IMR-90 (cell line): ENCODE measurements at regions not wholly inside any gene's neighbourhood (a gene's known extent, or its start where the extent isn't known, plus 50 kb on each side); places are given as distances from the start of the nearest gene placed in this dataset.

ENCODE experiments used
- ATAC-seq: fragments of 200-7000 bp; cut with Tn5 transposase; 2 replicates; pipeline ENCODE4 v1.9.1; 2020; ENCODE audit warnings: low read depth, mild to moderate bottlenecking, moderate library complexity
- BruUV-seq: library from RNA; stranded (reverse); fragments of 400-500 nt; replicated peaks from 2 replicates; lab custom pipeline; 2021; lab: Mats Ljungman, UMichigan
- CTCF ChIA-PET: fragments of 300-600 bp; formaldehyde crosslinking; extraction: SDS; loops from one replicate; lab custom pipeline; 2021; ENCODE audit warnings: antibody characterized with exemption; lab: Yijun Ruan, JAX
- POLR2A ChIA-PET: fragments of 300-600 bp; sonication (Branson Sonifier 250); formaldehyde crosslinking; loops from one replicate; lab custom pipeline; 2022; ENCODE audit warnings: antibody characterized with exemption; ENCODE audit not compliant: unreplicated experiment; lab: Charles Lee
- DNase-seq: peaks from one replicate; pipeline ENCODE4 v3.0.0; 2013
- H2AFZ ChIP-seq: replicated peaks from 2 replicates; pipeline ENCODE3; 2013; ENCODE audit warnings: low read length, mild to moderate bottlenecking; ENCODE audit not compliant: poor library complexity
- H2AK5ac ChIP-seq: 2 replicates; pipeline ENCODE4 v1.6.1; 2013; ENCODE audit warnings: low read depth, low read length, inconsistent platforms
- H2AK9ac ChIP-seq: replicated peaks from 2 replicates; pipeline ENCODE3; 2013; ENCODE audit warnings: mild to moderate bottlenecking, low read depth, low read length, moderate library complexity; ENCODE audit not compliant: poor library complexity
- H2BK120ac ChIP-seq: 2 replicates; pipeline ENCODE4 v1.6.1; 2013; ENCODE audit warnings: low read depth, low read length, inconsistent platforms
- H2BK15ac ChIP-seq: 3 replicates; pipeline ENCODE4 v1.6.1; 2013; ENCODE audit warnings: low read depth, low read length, inconsistent platforms
- H2BK20ac ChIP-seq: 2 replicates; pipeline ENCODE4 v1.6.1; 2013; ENCODE audit warnings: low read depth, mild to moderate bottlenecking, inconsistent platforms, low read length, moderate library complexity
- H2BK5ac ChIP-seq: 2 replicates; pipeline ENCODE4 v1.6.1; 2013; ENCODE audit warnings: mild to moderate bottlenecking, low read depth, low read length, inconsistent platforms; ENCODE audit not compliant: poor library complexity, severe bottlenecking
- H3K14ac ChIP-seq: replicated peaks from 2 replicates; pipeline ENCODE4 v1.6.1; 2013; ENCODE audit warnings: low read depth, low read length, inconsistent platforms
- H3K18ac ChIP-seq: 2 replicates; pipeline ENCODE4 v1.6.1; 2013; ENCODE audit warnings: low read depth, low read length, control low read depth
- H3K23ac ChIP-seq: 2 replicates; pipeline ENCODE4 v1.6.1; 2013; ENCODE audit warnings: low read depth, low read length, inconsistent platforms
- H3K27ac ChIP-seq: 2 replicates; pipeline ENCODE4 v1.5.1; 2013; ENCODE audit warnings: mild to moderate bottlenecking, control low read depth, low read length; ENCODE audit not compliant: insufficient read depth
- H3K27me3 ChIP-seq: 2 replicates; pipeline ENCODE4 v1.6.1; 2013; ENCODE audit warnings: low read length; ENCODE audit not compliant: control insufficient read depth, insufficient read depth
- H3K36me3 ChIP-seq: 2 replicates; pipeline ENCODE4 v1.6.1; 2013; ENCODE audit warnings: low read length, mixed read lengths; ENCODE audit not compliant: control insufficient read depth, insufficient read depth
- H3K4ac ChIP-seq: 2 replicates; pipeline ENCODE4 v1.6.1; 2013; ENCODE audit warnings: low read depth, low read length, inconsistent platforms
- H3K4me1 ChIP-seq: 2 replicates; pipeline ENCODE4 v1.6.1; 2013; ENCODE audit warnings: low read length, mixed read lengths; ENCODE audit not compliant: control insufficient read depth, insufficient read depth
- H3K4me2 ChIP-seq: 2 replicates; pipeline ENCODE4 v1.6.1; 2013; ENCODE audit warnings: low read depth, mild to moderate bottlenecking, control low read depth, low read length, moderate library complexity
- H3K4me3 ChIP-seq: 2 replicates; pipeline ENCODE4 v1.5.1; 2013; ENCODE audit warnings: low read depth, mild to moderate bottlenecking, control low read depth, low read length, moderate library complexity; ENCODE audit not compliant: insufficient read depth
- H3K56ac ChIP-seq: 2 replicates; pipeline ENCODE4 v1.6.1; 2013; ENCODE audit warnings: low read length, inconsistent platforms; ENCODE audit not compliant: insufficient read depth; ENCODE audit errors: extremely low read depth
- H3K79me1 ChIP-seq, 2 experiments: 2 replicates each; pipeline ENCODE4 v1.6.1; 2013; ENCODE audit warnings: low read length in 2 of 2, inconsistent platforms in 1 of 2, low read depth in 1 of 2
- H3K9ac ChIP-seq: 2 replicates; pipeline ENCODE4 v1.6.1; 2013; ENCODE audit warnings: low read depth, low read length, control low read depth
- H3K9me1 ChIP-seq: 2 replicates; pipeline ENCODE4 v1.6.1; 2013; ENCODE audit warnings: low read length, inconsistent platforms; ENCODE audit not compliant: insufficient read depth
- H3K9me3 ChIP-seq: 2 replicates; pipeline ENCODE4 v1.6.1; 2013; ENCODE audit warnings: low read length; ENCODE audit not compliant: control insufficient read depth, insufficient read depth
- H4K20me1 ChIP-seq: 2 replicates; pipeline ENCODE4 v1.6.1; 2013; ENCODE audit warnings: low read length, inconsistent platforms; ENCODE audit not compliant: insufficient read depth
- H4K5ac ChIP-seq: 2 replicates; pipeline ENCODE4 v1.6.1; 2013; ENCODE audit warnings: mild to moderate bottlenecking, low read depth, low read length, control low read depth
- H4K8ac ChIP-seq, 2 experiments: 2 replicates each; pipeline ENCODE4 v1.6.1; 2013; ENCODE audit warnings: low read depth in 2 of 2, low read length in 2 of 2, control low read depth in 1 of 2, inconsistent platforms in 1 of 2
- H4K91ac ChIP-seq: 2 replicates; pipeline ENCODE4 v1.6.1; 2013; ENCODE audit warnings: low read depth, low read length, inconsistent platforms; ENCODE audit not compliant: insufficient read depth
- BHLHE40 ChIP-seq: fragments of 150-350 bp; IDR thresholded peaks from 2 replicates; pipeline ENCODE4 v1.6.1; 2016; ENCODE audit warnings: mild to moderate bottlenecking, low read depth, low read length
- CEBPB ChIP-seq: IDR thresholded peaks from 2 replicates; pipeline ENCODE4 v1.6.1; 2012; ENCODE audit warnings: low read depth, low read length, improper control_type of control experiment
- CHD1 ChIP-seq: IDR thresholded peaks from 2 replicates; pipeline ENCODE4 v1.6.1; 2012; ENCODE audit warnings: low read depth, low read length, improper control_type of control experiment
- FOS ChIP-seq: fragments of 150-350 bp; IDR thresholded peaks from 2 replicates; pipeline ENCODE4 v1.6.1; 2016; ENCODE audit warnings: low read depth, low read length
- MAFK ChIP-seq: IDR thresholded peaks from 2 replicates; pipeline ENCODE4 v1.6.1; 2012; ENCODE audit warnings: low read depth, low read length, improper control_type of control experiment
- MAZ ChIP-seq: IDR thresholded peaks from 2 replicates; pipeline ENCODE4 v1.6.1; 2012; ENCODE audit warnings: low read depth, mild to moderate bottlenecking, low read length, improper control_type of control experiment, moderate library complexity, borderline replicate concordance
- MXI1 ChIP-seq: IDR thresholded peaks from 2 replicates; pipeline ENCODE4 v1.6.1; 2012; ENCODE audit warnings: low read depth, mild to moderate bottlenecking, low read length, moderate library complexity, borderline replicate concordance
- NFE2L2 ChIP-seq: fragments of 150-350 bp; IDR thresholded peaks from 2 replicates; pipeline ENCODE4 v1.6.1; 2016; ENCODE audit warnings: low read depth, mild to moderate bottlenecking, low read length
- POLR2A ChIP-seq: IDR thresholded peaks from 2 replicates; pipeline ENCODE4 v1.6.1; 2012; ENCODE audit warnings: mild to moderate bottlenecking, low read depth, low read length
- RAD21 ChIP-seq: IDR thresholded peaks from 2 replicates; pipeline ENCODE4 v1.6.1; 2012; ENCODE audit warnings: low read length, improper control_type of control experiment
- RCOR1 ChIP-seq: IDR thresholded peaks from 2 replicates; pipeline ENCODE4 v1.6.1; 2012; ENCODE audit warnings: mild to moderate bottlenecking, low read length, improper control_type of control experiment; ENCODE audit not compliant: insufficient replicate concordance
- RFX5 ChIP-seq: IDR thresholded peaks from 2 replicates; pipeline ENCODE4 v1.8.0; 2012; ENCODE audit warnings: low read depth, mild to moderate bottlenecking, low read length, moderate library complexity
- SMC3 ChIP-seq: fragments of 150-350 bp; IDR thresholded peaks from 2 replicates; pipeline ENCODE4 v1.6.1; 2016; ENCODE audit warnings: low read depth, mild to moderate bottlenecking, antibody characterized with exemption, low read length, moderate library complexity
- USF2 ChIP-seq: fragments of 150-350 bp; IDR thresholded peaks from 2 replicates; pipeline ENCODE4 v1.6.1; 2017; ENCODE audit warnings: mild to moderate bottlenecking, antibody characterized with exemption, low read length, low read depth
- dilution Hi-C: fragments of 300-500 bp; cut with HindIII; formaldehyde crosslinking; loops from one replicate; pipeline ENCODE4 v1.14.3; 2018; ENCODE audit warnings: low sequenced_read_pairs; ENCODE audit not compliant: unreplicated experiment
- in situ Hi-C: fragments of 300-500 bp; cut with MboI; formaldehyde crosslinking; loops from 3 replicates; pipeline ENCODE4 v1.14.3; 2019; ENCODE audit warnings: low sequenced_read_pairs, inconsistent platforms, mixed read lengths
- intact Hi-C: fragments of 100-400 bp; cut with micrococcal nuclease; formaldehyde crosslinking; loops from 2 replicates; pipeline ENCODE4 v1.10.0; 2022
- TF ChIP-seq, protein P1 (sequence below): fragments of 150-350 bp; IDR thresholded peaks from 2 replicates; pipeline ENCODE4 v1.6.1; 2016; ENCODE audit warnings: low read depth, mild to moderate bottlenecking, low read length, moderate library complexity, borderline replicate concordance
- TF ChIP-seq, protein P2 (sequence below): conservative IDR thresholded peaks from 2 replicates; pipeline ENCODE4 v1.5.1; 2012; ENCODE audit warnings: mild to moderate bottlenecking, low read depth, low read length, improper control_type of control experiment

DNA sequence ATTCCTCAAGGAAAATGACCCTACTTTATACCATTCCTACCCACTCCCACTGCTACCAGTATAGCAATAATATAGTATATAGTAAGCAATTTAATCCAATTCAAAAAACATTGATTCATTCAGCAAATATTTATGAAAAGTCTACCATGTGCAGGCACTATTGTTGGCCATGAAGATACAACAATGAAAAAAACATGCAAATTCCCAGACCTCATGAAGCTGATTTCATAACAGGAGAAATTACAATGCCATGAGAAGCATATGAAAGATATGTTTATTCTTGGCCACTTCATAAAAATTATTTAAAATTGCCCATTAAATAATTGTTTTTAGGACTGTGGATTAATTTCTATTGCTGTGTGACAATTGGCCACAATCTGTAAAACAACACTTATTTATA lies 315.8 kb upstream of the COL8A1 start:
- BruUV-seq, result no TSS peak
- H3K27me3 ChIP-seq, result peaks cover 7% of the 10 kb centered on the region
- in situ Hi-C loops, result no loop called here

More for the DNA sequence above, 315.8 kb upstream of the COL8A1 start:
- no peak overlapping the region for H2BK5ac ChIP-seq
- H3K23ac ChIP-seq, result no peak overlapping the region
- no peak overlapping the region for H2BK20ac ChIP-seq
- no peak overlapping the region for H3K14ac ChIP-seq
- H4K20me1 ChIP-seq, result no peaks in the 10 kb centered on the region
- no peak overlapping the region for H2BK120ac ChIP-seq
- POLR2A ChIA-PET, result no interaction called here
- no peaks in the 10 kb centered on the region for H3K9me3 ChIP-seq
- H3K27ac ChIP-seq, result no peak overlapping the region
- H3K4me1 ChIP-seq, result peaks cover 3% of the 10 kb centered on the region
- H4K91ac ChIP-seq, result no peak overlapping the region
- H3K9ac ChIP-seq, result no peak overlapping the region
- H3K79me1 ChIP-seq, result no peaks in the 10 kb centered on the region
- no peak overlapping the region for H4K5ac ChIP-seq
- ATAC-seq (no peak), DNase-seq (no peak)
- H3K4me3 ChIP-seq, result no peak overlapping the region
- no peaks in the 10 kb centered on the region for H3K36me3 ChIP-seq
- dilution Hi-C loops (no loop called here), intact Hi-C loops (loop anchor here (5.0 to 10.0 kb wide), 2 partner anchors 185 to 432 kb away; no protein-coding TSS in a partner anchor)
- no peak overlapping the region for H2BK15ac ChIP-seq
- H3K9me1 ChIP-seq, result no peaks in the 10 kb centered on the region
- CTCF ChIA-PET, result no interaction called here
- H3K4ac ChIP-seq, result no peak overlapping the region
- TF ChIP-seq RCOR1 (no peak), BHLHE40 (no peak), MAFK (no peak), NFE2L2 (no peak), CEBPB (no peak), POLR2A (no peak), USF2 (no peak), RFX5 (no peak), RAD21 (no peak), MAZ (no peak), FOS (no peak), MXI1 (no peak), SMC3 (no peak), CHD1 (no peak)
- TF ChIP-seq, protein P1, sequence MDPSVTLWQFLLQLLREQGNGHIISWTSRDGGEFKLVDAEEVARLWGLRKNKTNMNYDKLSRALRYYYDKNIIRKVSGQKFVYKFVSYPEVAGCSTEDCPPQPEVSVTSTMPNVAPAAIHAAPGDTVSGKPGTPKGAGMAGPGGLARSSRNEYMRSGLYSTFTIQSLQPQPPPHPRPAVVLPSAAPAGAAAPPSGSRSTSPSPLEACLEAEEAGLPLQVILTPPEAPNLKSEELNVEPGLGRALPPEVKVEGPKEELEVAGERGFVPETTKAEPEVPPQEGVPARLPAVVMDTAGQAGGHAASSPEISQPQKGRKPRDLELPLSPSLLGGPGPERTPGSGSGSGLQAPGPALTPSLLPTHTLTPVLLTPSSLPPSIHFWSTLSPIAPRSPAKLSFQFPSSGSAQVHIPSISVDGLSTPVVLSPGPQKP, result no peak
- TF ChIP-seq, protein P2, sequence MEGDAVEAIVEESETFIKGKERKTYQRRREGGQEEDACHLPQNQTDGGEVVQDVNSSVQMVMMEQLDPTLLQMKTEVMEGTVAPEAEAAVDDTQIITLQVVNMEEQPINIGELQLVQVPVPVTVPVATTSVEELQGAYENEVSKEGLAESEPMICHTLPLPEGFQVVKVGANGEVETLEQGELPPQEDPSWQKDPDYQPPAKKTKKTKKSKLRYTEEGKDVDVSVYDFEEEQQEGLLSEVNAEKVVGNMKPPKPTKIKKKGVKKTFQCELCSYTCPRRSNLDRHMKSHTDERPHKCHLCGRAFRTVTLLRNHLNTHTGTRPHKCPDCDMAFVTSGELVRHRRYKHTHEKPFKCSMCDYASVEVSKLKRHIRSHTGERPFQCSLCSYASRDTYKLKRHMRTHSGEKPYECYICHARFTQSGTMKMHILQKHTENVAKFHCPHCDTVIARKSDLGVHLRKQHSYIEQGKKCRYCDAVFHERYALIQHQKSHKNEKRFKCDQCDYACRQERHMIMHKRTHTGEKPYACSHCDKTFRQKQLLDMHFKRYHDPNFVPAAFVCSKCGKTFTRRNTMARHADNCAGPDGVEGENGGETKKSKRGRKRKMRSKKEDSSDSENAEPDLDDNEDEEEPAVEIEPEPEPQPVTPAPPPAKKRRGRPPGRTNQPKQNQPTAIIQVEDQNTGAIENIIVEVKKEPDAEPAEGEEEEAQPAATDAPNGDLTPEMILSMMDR, result no peak
- no peak overlapping the region for H3K4me2 ChIP-seq
- no peak overlapping the region for H2AK9ac ChIP-seq
- no peak overlapping the region for H2AFZ ChIP-seq
- H4K8ac ChIP-seq, result no peak overlapping the region
- H3K56ac ChIP-seq, result no peak overlapping the region
- H3K18ac ChIP-seq, result peak overlapping the region; percentile 29; the same call in 1 of the 2 replicates
- H2AK5ac ChIP-seq, result no peak overlapping the region
